Activated CD4-positive, alpha-beta T cell treated with anti-CD3 and anti-CD28 coated beads, Interleukin-2, amount 10 ng/mL, durations not matched to agents 24 days and 14 days (primary cell): ENCODE measurements at regions not wholly inside any gene's neighbourhood (a gene's known extent, or its start where the extent isn't known, plus 50 kb on each side); places are given as distances from the start of the nearest gene placed in this dataset.

Experiments
- DNase-seq: peaks from one replicate; pipeline ENCODE4 v3.0.0; 2022
- H3K27ac Mint-ChIP-seq: one replicate; pipeline ENCODE4 v1.8.0; 2022; ENCODE audit warnings: mild to moderate bottlenecking, mixed read lengths
- H3K27me3 Mint-ChIP-seq: one replicate; pipeline ENCODE4 v1.8.0; 2022; ENCODE audit warnings: mixed read lengths
- H3K36me3 Mint-ChIP-seq: one replicate; pipeline ENCODE4 v1.8.0; 2022; ENCODE audit warnings: low read depth, mild to moderate bottlenecking, mixed read lengths
- H3K4me1 Mint-ChIP-seq: one replicate; pipeline ENCODE4 v1.8.0; 2021; ENCODE audit warnings: mixed read lengths
- H3K4me3 Mint-ChIP-seq: one replicate; pipeline ENCODE4 v1.8.0; 2022; ENCODE audit warnings: mild to moderate bottlenecking, moderate library complexity, mixed read lengths
- H3K9me3 Mint-ChIP-seq: one replicate; pipeline ENCODE4 v1.8.0; 2021; ENCODE audit warnings: mixed read lengths
- intact Hi-C: fragments of 100-400 bp; cut with micrococcal nuclease; formaldehyde crosslinking; loops from one replicate; pipeline ENCODE4 v1.15.1; 2023

- peaks cover 24% of the 10 kb centered on the region for H3K27me3 Mint-ChIP-seq
- no peak overlapping the region for H3K4me3 Mint-ChIP-seq
- no peak overlapping the region for H3K27ac Mint-ChIP-seq
- H3K4me1 Mint-ChIP-seq = no peaks in the 10 kb centered on the region
- no peak for DNase-seq
- intact Hi-C loops = no loop called here
- H3K9me3 Mint-ChIP-seq = no peaks in the 10 kb centered on the region
- H3K36me3 Mint-ChIP-seq = no peaks in the 10 kb centered on the region
These were observed 55.2 kb downstream of the GCC1 start for GRCh38 chr7:127530148-127530547.

- Mint-ChIP-seq H3K36me3 (no peaks in the 10 kb centered on the region), H3K4me1 (no peaks in the 10 kb centered on the region), H3K27ac (no peak overlapping the region), H3K4me3 (no peak overlapping the region), H3K9me3 (no peaks in the 10 kb centered on the region), H3K27me3 (peaks cover 21% of the 10 kb centered on the region)
- intact Hi-C loops = no loop called here
- DNase-seq = no peak
These were observed 57.8 kb downstream of the GCC1 start for GRCh38 chr7:127527561-127527960.

- intact Hi-C loops = no loop called here
These were observed 59.4 kb downstream of the GCC1 start for GRCh38 chr7:127525866-127526480.

GRCh38 chr7:127516320-127516719 is 69.1 kb downstream of the GCC1 start:
- no peak for DNase-seq
- H3K9me3 Mint-ChIP-seq = no peaks in the 10 kb centered on the region
- no peaks in the 10 kb centered on the region for H3K36me3 Mint-ChIP-seq
- H3K27me3 Mint-ChIP-seq = peaks cover 7% of the 10 kb centered on the region
- intact Hi-C loops = no loop called here
- no peaks in the 10 kb centered on the region for H3K4me1 Mint-ChIP-seq
- no peak overlapping the region for H3K27ac Mint-ChIP-seq
- no peak overlapping the region for H3K4me3 Mint-ChIP-seq

More at GRCh38 chr7:127525866-127526480, 59.4 kb downstream of the GCC1 start:
- Mint-ChIP-seq H3K4me3 (no peak overlapping the region), H3K27ac (no peak overlapping the region), H3K27me3 (peaks cover 19% of the 10 kb centered on the region), H3K9me3 (peaks cover 4% of the 10 kb centered on the region), H3K36me3 (no peaks in the 10 kb centered on the region), H3K4me1 (no peaks in the 10 kb centered on the region)
- DNase-seq = no peak

- H3K4me1 Mint-ChIP-seq = no peaks in the 10 kb centered on the region
These were observed 70.9 kb downstream of the GCC1 start for GRCh38 chr7:127514499-127514898.

GRCh38 chr7:127513311-127513710 is 72.1 kb downstream of the GCC1 start:
- no peak overlapping the region for H3K4me3 Mint-ChIP-seq
- DNase-seq = no peak
- H3K27ac Mint-ChIP-seq = no peak overlapping the region
- H3K4me1 Mint-ChIP-seq = no peaks in the 10 kb centered on the region
- no peaks in the 10 kb centered on the region for H3K9me3 Mint-ChIP-seq
- intact Hi-C loops = no loop called here
- H3K27me3 Mint-ChIP-seq = peaks cover 21% of the 10 kb centered on the region
- no peaks in the 10 kb centered on the region for H3K36me3 Mint-ChIP-seq

More at GRCh38 chr7:127514499-127514898, 70.9 kb downstream of the GCC1 start:
- H3K4me3 Mint-ChIP-seq = no peak overlapping the region
- H3K27me3 Mint-ChIP-seq = peaks cover 13% of the 10 kb centered on the region
- no peaks in the 10 kb centered on the region for H3K36me3 Mint-ChIP-seq
- intact Hi-C loops = no loop called here
- no peak overlapping the region for H3K27ac Mint-ChIP-seq
- peak; percentile 60 for DNase-seq
- no peaks in the 10 kb centered on the region for H3K9me3 Mint-ChIP-seq

GRCh38 chr7:127512663-127513062 is 72.7 kb downstream of the GCC1 start:
- intact Hi-C loops = no loop called here
- Mint-ChIP-seq H3K36me3 (no peaks in the 10 kb centered on the region), H3K9me3 (no peaks in the 10 kb centered on the region), H3K27me3 (peaks cover 28% of the 10 kb centered on the region), H3K27ac (no peak overlapping the region), H3K4me3 (no peak overlapping the region), H3K4me1 (no peaks in the 10 kb centered on the region)
- DNase-seq = no peak

- H3K27ac Mint-ChIP-seq = no peak overlapping the region
- peak; percentile 70 for DNase-seq
- H3K9me3 Mint-ChIP-seq = no peaks in the 10 kb centered on the region
- H3K36me3 Mint-ChIP-seq = no peaks in the 10 kb centered on the region
- H3K27me3 Mint-ChIP-seq = peaks cover 36% of the 10 kb centered on the region
- intact Hi-C loops = loop anchor here (2.0 kb wide), 1 partner anchor 704 kb away; no protein-coding TSS in a partner anchor
- no peaks in the 10 kb centered on the region for H3K4me1 Mint-ChIP-seq
- H3K4me3 Mint-ChIP-seq = no peak overlapping the region
These were observed 80.7 kb downstream of the GCC1 start for GRCh38 chr7:127504715-127505114.

GRCh38 chr7:127501817-127502216 is 83.6 kb downstream of the GCC1 start:
- H3K36me3 Mint-ChIP-seq = no peaks in the 10 kb centered on the region
- no peaks in the 10 kb centered on the region for H3K9me3 Mint-ChIP-seq
- H3K4me1 Mint-ChIP-seq = no peaks in the 10 kb centered on the region
- DNase-seq = no peak
- H3K27ac Mint-ChIP-seq = no peak overlapping the region
- peaks cover 31% of the 10 kb centered on the region for H3K27me3 Mint-ChIP-seq
- intact Hi-C loops = no loop called here
- H3K4me3 Mint-ChIP-seq = no peak overlapping the region

- no peak overlapping the region for H3K4me3 Mint-ChIP-seq
- peaks cover 3% of the 10 kb centered on the region for H3K9me3 Mint-ChIP-seq
- intact Hi-C loops = no loop called here
- no peak overlapping the region for H3K27ac Mint-ChIP-seq
- peaks cover 17% of the 10 kb centered on the region for H3K27me3 Mint-ChIP-seq
- peaks cover 4% of the 10 kb centered on the region for H3K4me1 Mint-ChIP-seq
- no peaks in the 10 kb centered on the region for H3K36me3 Mint-ChIP-seq
- DNase-seq = no peak
These were observed 94.9 kb upstream of the ZNF800 start for GRCh38 chr7:127487381-127487780.

GRCh38 chr7:127486654-127487053 is 94.1 kb upstream of the ZNF800 start:
- H3K4me1 Mint-ChIP-seq = peaks cover 4% of the 10 kb centered on the region
- no peak overlapping the region for H3K27ac Mint-ChIP-seq
- no peak for DNase-seq
- H3K4me3 Mint-ChIP-seq = no peak overlapping the region
- peaks cover 19% of the 10 kb centered on the region for H3K27me3 Mint-ChIP-seq
- no peaks in the 10 kb centered on the region for H3K36me3 Mint-ChIP-seq
- peaks cover 3% of the 10 kb centered on the region for H3K9me3 Mint-ChIP-seq
- intact Hi-C loops = no loop called here

- H3K9me3 Mint-ChIP-seq = peaks cover 3% of the 10 kb centered on the region
- no peak overlapping the region for H3K27ac Mint-ChIP-seq
- H3K27me3 Mint-ChIP-seq = peaks cover 25% of the 10 kb centered on the region
- intact Hi-C loops = no loop called here
- no peaks in the 10 kb centered on the region for H3K36me3 Mint-ChIP-seq
- peaks cover 4% of the 10 kb centered on the region for H3K4me1 Mint-ChIP-seq
- no peak overlapping the region for H3K4me3 Mint-ChIP-seq
- DNase-seq = no peak
These were observed 93.0 kb upstream of the ZNF800 start for GRCh38 chr7:127485482-127485881.

- Mint-ChIP-seq H3K27me3 (peaks cover 26% of the 10 kb centered on the region), H3K9me3 (no peaks in the 10 kb centered on the region), H3K27ac (no peak overlapping the region), H3K36me3 (no peaks in the 10 kb centered on the region), H3K4me1 (peaks cover 4% of the 10 kb centered on the region), H3K4me3 (no peak overlapping the region)
- intact Hi-C loops = no loop called here
- DNase-seq = no peak
These were observed 92.4 kb upstream of the ZNF800 start for GRCh38 chr7:127484954-127485353.

GRCh38 chr7:127478461-127478860 is 86.0 kb upstream of the ZNF800 start:
- no peaks in the 10 kb centered on the region for H3K36me3 Mint-ChIP-seq
- H3K27ac Mint-ChIP-seq = no peak overlapping the region
- peaks cover 28% of the 10 kb centered on the region for H3K27me3 Mint-ChIP-seq
- intact Hi-C loops = no loop called here
- no peaks in the 10 kb centered on the region for H3K4me1 Mint-ChIP-seq
- no peaks in the 10 kb centered on the region for H3K9me3 Mint-ChIP-seq
- no peak overlapping the region for H3K4me3 Mint-ChIP-seq
- DNase-seq = no peak

- no peak overlapping the region for H3K4me3 Mint-ChIP-seq
- peaks cover 28% of the 10 kb centered on the region for H3K27me3 Mint-ChIP-seq
- no peak overlapping the region for H3K27ac Mint-ChIP-seq
- H3K36me3 Mint-ChIP-seq = no peaks in the 10 kb centered on the region
- no peaks in the 10 kb centered on the region for H3K9me3 Mint-ChIP-seq
- no peak for DNase-seq
- intact Hi-C loops = no loop called here
- no peaks in the 10 kb centered on the region for H3K4me1 Mint-ChIP-seq
These were observed 85.5 kb upstream of the ZNF800 start for GRCh38 chr7:127478024-127478355.
